Neural crest cell (in vitro differentiated cells): ENCODE measurements at regions not wholly inside any gene's neighbourhood (a gene's known extent, or its start where the extent isn't known, plus 50 kb on each side); places are given as distances from the start of the nearest gene placed in this dataset.

Experiments
- DNase-seq: peaks from one replicate; pipeline ENCODE4 v3.0.0; 2021; ENCODE audit warnings: low read depth, mixed read lengths, low spot score
- H3K27ac Mint-ChIP-seq: one replicate; pipeline ENCODE4 v1.8.0; 2021; ENCODE audit warnings: mild to moderate bottlenecking, mixed read lengths; ENCODE audit not compliant: unreplicated experiment
- H3K27me3 Mint-ChIP-seq: 2 replicates; pipeline ENCODE4 v1.8.0; 2021; ENCODE audit warnings: low read depth, mild to moderate bottlenecking, mixed read lengths
- H3K36me3 Mint-ChIP-seq: 2 replicates; pipeline ENCODE4 v1.8.0; 2021; ENCODE audit warnings: low read depth, mild to moderate bottlenecking, mixed read lengths
- H3K4me1 Mint-ChIP-seq: 2 replicates; pipeline ENCODE4 v1.8.0; 2021; ENCODE audit warnings: mixed read lengths
- H3K4me3 Mint-ChIP-seq: one replicate; pipeline ENCODE4 v1.8.0; 2021; ENCODE audit warnings: mild to moderate bottlenecking, mixed read lengths
- H3K9me3 Mint-ChIP-seq: 2 replicates; pipeline ENCODE4 v1.8.0; 2021; ENCODE audit warnings: mixed read lengths
- CTCF ChIP-seq: fragments of 200-600 bp; sonication (generic); conservative IDR thresholded peaks from 2 replicates; pipeline ENCODE4 v1.5.0; 2021; ENCODE audit warnings: antibody characterized with exemption, mild to moderate bottlenecking

GRCh38 chr5:163695830-163696578 lies 190.6 kb downstream of the MAT2B start:
- Mint-ChIP-seq H3K36me3 (no peaks in the 10 kb centered on the region), H3K9me3 (no peaks in the 10 kb centered on the region), H3K27me3 (peaks cover 4% of the 10 kb centered on the region), H3K27ac (no peak overlapping the region), H3K4me1 (peaks cover 6% of the 10 kb centered on the region), H3K4me3 (no peak overlapping the region)
- peak; percentile 83 for TF ChIP-seq CTCF
- DNase-seq = peak; percentile 47

DNA sequence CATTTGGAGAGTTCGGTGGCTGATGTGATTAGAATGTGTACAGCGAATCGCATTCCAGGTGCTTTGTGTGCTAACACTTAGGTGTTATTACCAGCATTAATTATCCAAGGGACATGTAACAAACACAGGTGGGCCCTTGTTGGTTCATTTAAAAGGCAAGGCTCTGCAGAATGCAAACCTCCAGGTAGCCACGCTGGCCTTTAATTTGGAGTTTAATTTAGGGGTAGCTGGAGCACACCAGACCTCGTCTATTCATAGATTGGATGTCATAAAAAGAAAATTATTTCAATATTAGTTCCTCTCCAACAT lies 191.1 kb downstream of the MAT2B start:
- Mint-ChIP-seq H3K4me1 (peaks cover 6% of the 10 kb centered on the region), H3K9me3 (no peaks in the 10 kb centered on the region), H3K36me3 (no peaks in the 10 kb centered on the region), H3K4me3 (no peak overlapping the region), H3K27me3 (peaks cover 4% of the 10 kb centered on the region), H3K27ac (no peak overlapping the region)
- DNase-seq = no peak
- no peak for TF ChIP-seq CTCF

DNA sequence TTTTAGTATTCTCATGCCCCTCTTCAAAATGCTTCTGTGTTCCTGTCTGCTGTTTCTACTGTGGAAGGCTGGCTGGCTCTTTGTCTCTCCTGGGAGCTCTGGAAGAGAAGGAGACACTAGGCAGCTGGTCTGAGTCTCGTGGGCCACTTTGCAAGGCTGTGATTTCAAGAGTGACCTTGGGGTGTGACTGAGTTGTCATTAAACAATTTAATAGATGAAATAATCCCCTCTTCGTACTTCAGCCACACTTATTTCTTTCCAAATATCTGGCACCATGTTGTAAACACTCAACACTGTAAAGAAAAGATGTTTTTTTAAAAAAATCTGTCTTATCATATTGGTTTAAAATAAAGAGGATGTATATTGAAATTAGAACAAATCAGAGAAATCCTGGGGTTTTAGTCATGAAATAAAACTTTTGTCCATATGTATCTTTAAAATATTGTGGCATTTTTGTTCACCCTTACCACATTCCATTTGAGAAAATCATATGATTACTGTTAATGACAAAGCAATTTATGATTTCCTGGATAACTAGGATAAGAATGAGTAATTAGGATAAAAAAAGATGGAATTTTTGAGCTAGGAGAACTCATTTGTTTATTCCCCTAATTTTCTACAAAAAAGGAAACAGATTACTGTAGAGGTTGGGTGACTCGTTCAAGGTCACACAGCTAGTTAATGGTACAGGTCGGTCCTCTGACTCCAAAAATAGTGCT lies 200.8 kb downstream of the MAT2B start:
- no peak for TF ChIP-seq CTCF
- Mint-ChIP-seq H3K27me3 (peaks cover 3% of the 10 kb centered on the region), H3K27ac (no peak overlapping the region), H3K4me3 (no peak overlapping the region), H3K4me1 (no peaks in the 10 kb centered on the region), H3K36me3 (no peaks in the 10 kb centered on the region), H3K9me3 (no peaks in the 10 kb centered on the region)
- DNase-seq = no peak

DNA sequence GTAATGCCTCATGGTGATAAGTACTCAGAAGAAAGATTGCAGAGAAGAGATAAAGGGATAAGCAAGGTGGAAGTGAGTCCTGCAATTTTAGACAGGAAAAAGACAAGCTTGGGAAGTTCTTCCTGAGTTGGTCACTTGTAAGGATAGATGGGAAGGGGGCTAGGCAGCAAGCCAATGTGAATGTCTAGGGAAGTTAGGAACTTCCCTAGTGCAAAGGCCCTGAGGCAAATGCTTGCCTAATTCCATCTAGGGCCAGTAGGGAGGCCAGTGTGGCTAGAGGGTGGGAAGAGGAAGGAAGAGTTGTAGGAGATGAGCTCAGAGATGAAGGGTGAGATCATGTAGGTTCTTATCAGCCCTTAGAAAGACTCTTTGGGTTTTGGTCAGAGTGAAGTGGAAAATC lies 206.6 kb downstream of the MAT2B start:
- no peak for DNase-seq
- no peaks in the 10 kb centered on the region for H3K4me1 Mint-ChIP-seq
- H3K27me3 Mint-ChIP-seq = peaks cover 5% of the 10 kb centered on the region
- H3K36me3 Mint-ChIP-seq = no peaks in the 10 kb centered on the region
- no peak for TF ChIP-seq CTCF
- no peaks in the 10 kb centered on the region for H3K9me3 Mint-ChIP-seq
- H3K4me3 Mint-ChIP-seq = no peak overlapping the region
- H3K27ac Mint-ChIP-seq = no peak overlapping the region

DNA sequence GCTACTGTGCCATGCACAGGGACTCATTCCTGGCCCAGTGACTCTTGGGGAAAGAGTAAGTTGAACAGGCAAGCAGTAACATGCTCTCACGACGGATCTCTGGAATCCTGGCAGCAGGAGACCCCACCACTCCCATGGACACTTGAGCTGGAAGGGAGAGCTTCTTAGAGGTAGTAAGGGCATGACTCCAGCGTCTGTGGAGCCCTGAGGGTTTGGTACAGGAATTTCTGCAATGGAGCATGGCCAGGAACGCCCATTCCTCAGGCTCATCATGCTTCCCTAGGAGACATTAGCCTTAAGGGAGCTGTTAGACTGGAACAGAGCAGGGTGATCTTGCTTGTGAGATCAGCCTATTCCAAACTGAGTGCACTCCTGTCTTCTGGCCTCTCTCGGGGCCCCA lies 212.9 kb downstream of the MAT2B start:
- TF ChIP-seq CTCF = no peak
- DNase-seq = no peak
- Mint-ChIP-seq H3K36me3 (no peaks in the 10 kb centered on the region), H3K27me3 (peaks cover 2% of the 10 kb centered on the region), H3K4me1 (no peaks in the 10 kb centered on the region), H3K27ac (no peak overlapping the region), H3K9me3 (no peaks in the 10 kb centered on the region), H3K4me3 (no peak overlapping the region)
